ENCODE measurements at regions not wholly inside any gene's neighbourhood (a gene's known extent, or its start where the extent isn't known, plus 50 kb on each side); places are given as distances from the start of the nearest gene placed in this dataset.

DNA sequence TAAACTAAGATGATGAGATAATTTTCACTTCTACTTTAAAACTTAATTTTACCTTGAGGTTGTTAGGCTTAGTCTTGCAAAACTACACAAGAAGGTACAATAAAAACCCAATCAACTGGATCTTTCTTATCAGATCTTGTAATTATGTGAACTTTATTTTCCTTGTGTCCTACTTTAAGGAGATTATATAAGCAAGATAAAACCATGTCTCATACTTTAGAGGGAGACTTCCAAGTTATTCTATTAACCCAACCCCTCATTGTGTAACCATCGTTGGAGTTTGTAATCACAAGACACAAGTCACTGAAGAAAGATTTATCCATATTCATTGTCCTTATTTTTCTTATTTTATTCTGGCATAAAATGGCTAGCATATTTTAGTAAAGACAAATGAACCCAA lies 165.6 kb downstream of the SERPINI1 start:
- TF ChIP-seq, protein P1, sequence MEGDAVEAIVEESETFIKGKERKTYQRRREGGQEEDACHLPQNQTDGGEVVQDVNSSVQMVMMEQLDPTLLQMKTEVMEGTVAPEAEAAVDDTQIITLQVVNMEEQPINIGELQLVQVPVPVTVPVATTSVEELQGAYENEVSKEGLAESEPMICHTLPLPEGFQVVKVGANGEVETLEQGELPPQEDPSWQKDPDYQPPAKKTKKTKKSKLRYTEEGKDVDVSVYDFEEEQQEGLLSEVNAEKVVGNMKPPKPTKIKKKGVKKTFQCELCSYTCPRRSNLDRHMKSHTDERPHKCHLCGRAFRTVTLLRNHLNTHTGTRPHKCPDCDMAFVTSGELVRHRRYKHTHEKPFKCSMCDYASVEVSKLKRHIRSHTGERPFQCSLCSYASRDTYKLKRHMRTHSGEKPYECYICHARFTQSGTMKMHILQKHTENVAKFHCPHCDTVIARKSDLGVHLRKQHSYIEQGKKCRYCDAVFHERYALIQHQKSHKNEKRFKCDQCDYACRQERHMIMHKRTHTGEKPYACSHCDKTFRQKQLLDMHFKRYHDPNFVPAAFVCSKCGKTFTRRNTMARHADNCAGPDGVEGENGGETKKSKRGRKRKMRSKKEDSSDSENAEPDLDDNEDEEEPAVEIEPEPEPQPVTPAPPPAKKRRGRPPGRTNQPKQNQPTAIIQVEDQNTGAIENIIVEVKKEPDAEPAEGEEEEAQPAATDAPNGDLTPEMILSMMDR (IDR thresholded peaks at IDR 0.05; ENCODE audit: borderline replicate concordance, control extremely low read depth, extremely low read depth, insufficient read depth, missing control alignments): no peak
- in situ Hi-C loops (cut with MboI; ENCODE audit: low sequenced_read_pairs, unreplicated experiment): no loop called here
- DNase-seq (ENCODE audit: low spot score): no peak

DNA sequence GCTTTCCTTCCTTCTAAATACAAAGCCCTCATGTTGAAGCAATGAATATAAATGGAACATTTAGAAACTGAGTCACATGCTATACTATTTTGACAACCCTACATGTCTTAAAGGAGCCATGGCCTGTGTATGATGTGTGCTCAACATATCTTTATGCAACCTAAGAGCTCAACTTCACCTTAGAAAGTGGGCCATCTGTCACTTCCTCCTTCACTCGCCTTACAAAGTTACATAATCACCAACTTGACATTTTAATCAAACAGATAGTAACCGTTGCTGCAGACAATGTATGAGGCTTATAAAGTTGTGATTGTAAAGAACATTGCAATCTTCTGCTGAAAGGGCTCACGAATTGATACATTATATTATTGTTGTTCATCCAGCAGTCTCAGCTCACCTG lies 163.6 kb downstream of the SERPINI1 start:
- TF ChIP-seq, protein P1 (IDR thresholded peaks at IDR 0.05; ENCODE audit: borderline replicate concordance, control extremely low read depth, extremely low read depth, insufficient read depth, missing control alignments): no peak
- in situ Hi-C loops (cut with MboI; ENCODE audit: low sequenced_read_pairs, unreplicated experiment): loop anchor here (25.0 kb wide), 1 partner anchor 487 kb away; no protein-coding TSS in a partner anchor
- no peak for DNase-seq (ENCODE audit: low spot score)

DNA sequence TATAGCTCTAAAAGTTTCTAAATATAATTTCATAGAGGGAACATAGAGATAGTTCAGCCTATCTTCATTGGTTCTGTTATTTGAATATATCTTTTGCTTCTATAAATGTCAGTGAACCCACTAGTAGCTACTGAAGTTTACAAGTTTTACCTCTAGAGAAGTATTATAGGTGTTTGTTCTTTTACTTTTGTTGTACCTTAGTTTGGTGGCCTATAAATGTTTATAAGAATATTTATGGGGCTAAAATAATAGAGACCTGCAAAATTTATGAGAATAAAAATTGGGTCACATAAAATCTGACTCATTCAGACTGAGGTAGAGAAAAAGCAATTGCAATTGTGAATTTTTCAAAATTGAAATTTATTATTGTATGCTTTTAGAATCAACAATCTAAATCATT lies 162.6 kb downstream of the SERPINI1 start:
- in situ Hi-C loops (cut with MboI; ENCODE audit: low sequenced_read_pairs, unreplicated experiment): loop anchor here (25.0 kb wide), 1 partner anchor 486 kb away; no protein-coding TSS in a partner anchor
- TF ChIP-seq, protein P1 (IDR thresholded peaks at IDR 0.05; ENCODE audit: borderline replicate concordance, control extremely low read depth, extremely low read depth, insufficient read depth, missing control alignments): no peak

DNA sequence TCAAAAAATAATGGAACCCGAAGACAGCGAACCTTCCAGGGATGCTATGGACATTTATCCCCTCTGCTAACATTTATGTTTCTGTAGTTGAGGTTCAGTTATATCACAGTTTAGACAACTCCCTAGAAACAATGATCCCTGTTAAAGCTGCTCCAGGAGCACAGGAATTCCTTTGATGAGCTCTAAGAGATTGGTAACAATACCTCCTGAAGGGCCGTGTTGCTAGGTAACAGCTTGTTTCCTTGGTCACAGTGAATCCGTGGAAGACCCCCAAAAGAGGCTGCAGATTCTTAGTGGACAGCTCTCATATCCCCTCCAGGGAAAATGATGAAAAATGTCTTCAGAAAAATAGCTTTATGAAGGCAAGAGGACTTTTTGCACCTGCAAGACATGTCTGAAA lies 160.2 kb downstream of the SERPINI1 start:
- DNase-seq (ENCODE audit: low spot score): no peak
- in situ Hi-C loops (cut with MboI; ENCODE audit: low sequenced_read_pairs, unreplicated experiment): loop anchor here (25.0 kb wide), 1 partner anchor 483 kb away; no protein-coding TSS in a partner anchor
- TF ChIP-seq, protein P1 (IDR thresholded peaks at IDR 0.05; ENCODE audit: borderline replicate concordance, control extremely low read depth, extremely low read depth, insufficient read depth, missing control alignments): no peak

More for the DNA sequence above, 162.6 kb downstream of the SERPINI1 start:
- DNase-seq (ENCODE audit: low spot score): no peak

DNA sequence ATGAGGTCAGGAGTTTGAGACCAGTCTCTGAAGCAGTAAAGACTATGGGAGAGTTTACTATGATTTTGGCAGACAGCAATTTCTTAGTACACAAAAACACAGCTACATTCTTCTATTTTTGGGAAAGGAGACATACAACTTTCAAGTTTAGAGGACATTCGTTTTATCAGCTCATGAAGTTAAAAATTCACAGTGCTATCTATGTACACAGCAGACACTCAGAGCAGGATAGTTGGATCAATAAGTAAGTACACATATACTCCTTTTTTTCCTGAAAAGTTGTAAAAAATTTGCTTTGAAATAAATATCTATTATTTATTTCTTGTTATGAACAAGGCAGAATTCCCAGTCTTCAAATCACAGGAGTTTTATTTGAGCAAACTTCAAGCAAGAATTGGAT lies 159.7 kb downstream of the SERPINI1 start:
- no peak for DNase-seq (ENCODE audit: low spot score)
- in situ Hi-C loops (cut with MboI; ENCODE audit: low sequenced_read_pairs, unreplicated experiment): loop anchor here (25.0 kb wide), 1 partner anchor 483 kb away; no protein-coding TSS in a partner anchor
- TF ChIP-seq, protein P1 (IDR thresholded peaks at IDR 0.05; ENCODE audit: borderline replicate concordance, control extremely low read depth, extremely low read depth, insufficient read depth, missing control alignments): no peak

DNA sequence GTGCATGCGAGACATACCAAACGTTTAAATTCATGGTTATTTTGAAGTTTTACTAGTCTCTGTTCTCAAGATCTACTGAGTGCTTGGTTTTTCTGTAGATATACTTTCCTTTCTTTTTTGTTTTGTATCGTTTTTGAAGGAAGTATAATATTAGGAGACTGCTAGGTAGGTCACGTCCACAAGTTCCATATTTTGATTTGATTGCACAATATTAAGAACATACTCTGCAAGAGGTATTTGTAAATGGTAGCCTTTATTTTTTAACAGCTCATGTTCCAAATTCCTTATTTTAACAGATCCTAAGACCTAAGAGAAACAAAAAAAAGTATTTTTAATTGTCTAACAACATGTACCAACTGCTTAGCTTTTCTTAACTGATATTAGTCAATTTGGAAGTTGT lies 156.7 kb downstream of the SERPINI1 start:
- in situ Hi-C loops (cut with MboI; ENCODE audit: low sequenced_read_pairs, unreplicated experiment): loop anchor here (25.0 kb wide), 1 partner anchor 480 kb away; no protein-coding TSS in a partner anchor
- TF ChIP-seq, protein P1 (IDR thresholded peaks at IDR 0.05; ENCODE audit: borderline replicate concordance, control extremely low read depth, extremely low read depth, insufficient read depth, missing control alignments): no peak
- DNase-seq (ENCODE audit: low spot score): no peak

Measured in GM13976 (cell line).